GM23338 (cell line): ENCODE measurements at regions not wholly inside any gene's neighbourhood (a gene's known extent, or its start where the extent isn't known, plus 50 kb on each side); places are given as distances from the start of the nearest gene placed in this dataset.

Experiments
- EZH2 ChIP-seq: fragments of 200-600 bp; sonication (generic); IDR thresholded peaks from one replicate; pipeline ENCODE4 v1.8.0; 2017; ENCODE audit warnings: antibody characterized with exemption, mild to moderate bottlenecking, low read depth; ENCODE audit not compliant: unreplicated experiment
- NANOG ChIP-seq: IDR thresholded peaks from 2 replicates; pipeline ENCODE4 v1.6.1; 2016; ENCODE audit warnings: antibody characterized with exemption, borderline replicate concordance
- TF ChIP-seq, protein P1 (sequence below), 2 experiments: fragments of 200-600 bp in 1 of 2; sonication (generic) in 1 of 2; conservative IDR thresholded peaks; 2 replicates each; pipeline versions ENCODE4 v1.5.1 to v1.6.1; 2016 to 2017; ENCODE audit warnings: antibody characterized with exemption in 2 of 2, low read depth in 2 of 2, mild to moderate bottlenecking in 2 of 2, moderate library complexity in 1 of 2

DNA sequence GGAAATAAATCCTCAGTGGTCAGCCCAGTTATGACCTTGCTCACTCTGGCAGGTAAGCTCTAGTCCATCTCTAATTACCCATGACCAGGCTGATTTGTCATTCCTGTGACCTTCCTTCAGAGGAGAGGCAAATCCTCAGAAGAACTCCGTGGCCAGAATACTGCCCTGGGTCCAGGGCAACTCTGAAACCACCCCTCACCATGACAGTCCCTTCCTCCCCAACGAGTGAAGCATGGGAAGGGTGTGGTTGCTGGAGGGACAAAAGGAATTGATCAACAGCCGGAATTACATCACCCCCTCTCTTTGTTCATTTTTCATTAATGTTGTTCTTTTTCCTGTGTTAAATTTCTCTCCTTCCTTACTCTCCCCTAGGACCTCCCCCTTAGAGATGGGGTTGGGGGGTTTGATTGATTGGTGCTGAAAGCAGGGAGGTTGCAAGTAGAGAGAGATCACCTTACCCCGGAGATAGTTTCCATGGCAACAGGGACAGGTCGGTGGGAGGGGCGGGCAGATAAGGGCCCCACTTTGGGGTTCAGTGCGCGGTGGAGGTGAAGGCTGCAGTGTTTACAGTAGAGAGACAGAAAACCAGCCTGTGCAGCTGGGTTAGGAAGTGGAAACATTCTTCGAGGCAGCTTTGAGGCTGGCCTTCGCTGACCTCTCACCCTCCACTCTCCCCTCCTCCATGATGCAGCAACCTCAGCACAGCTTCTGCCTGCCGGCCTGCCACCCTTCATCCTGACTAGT, 647.4 kb downstream of the BCOR start:
- TF ChIP-seq, protein P1, sequence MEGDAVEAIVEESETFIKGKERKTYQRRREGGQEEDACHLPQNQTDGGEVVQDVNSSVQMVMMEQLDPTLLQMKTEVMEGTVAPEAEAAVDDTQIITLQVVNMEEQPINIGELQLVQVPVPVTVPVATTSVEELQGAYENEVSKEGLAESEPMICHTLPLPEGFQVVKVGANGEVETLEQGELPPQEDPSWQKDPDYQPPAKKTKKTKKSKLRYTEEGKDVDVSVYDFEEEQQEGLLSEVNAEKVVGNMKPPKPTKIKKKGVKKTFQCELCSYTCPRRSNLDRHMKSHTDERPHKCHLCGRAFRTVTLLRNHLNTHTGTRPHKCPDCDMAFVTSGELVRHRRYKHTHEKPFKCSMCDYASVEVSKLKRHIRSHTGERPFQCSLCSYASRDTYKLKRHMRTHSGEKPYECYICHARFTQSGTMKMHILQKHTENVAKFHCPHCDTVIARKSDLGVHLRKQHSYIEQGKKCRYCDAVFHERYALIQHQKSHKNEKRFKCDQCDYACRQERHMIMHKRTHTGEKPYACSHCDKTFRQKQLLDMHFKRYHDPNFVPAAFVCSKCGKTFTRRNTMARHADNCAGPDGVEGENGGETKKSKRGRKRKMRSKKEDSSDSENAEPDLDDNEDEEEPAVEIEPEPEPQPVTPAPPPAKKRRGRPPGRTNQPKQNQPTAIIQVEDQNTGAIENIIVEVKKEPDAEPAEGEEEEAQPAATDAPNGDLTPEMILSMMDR (conservative IDR thresholded peaks at IDR 0.05; ENCODE audit: low read depth in 2 of 2) = no peak
- TF ChIP-seq EZH2 (no peak), NANOG (no peak)
